ENCODE measurements at regions not wholly inside any gene's neighbourhood (a gene's known extent, or its start where the extent isn't known, plus 50 kb on each side); places are given as distances from the start of the nearest gene placed in this dataset.
A peak's percentile ranks its signal among the peaks of the same experiment; 100 is the strongest.
"Not testable (repeated sequence)": the region's sequence is repeated elsewhere in the genome, so short reads cannot be mapped to it uniquely, and the experiment has no call there.

DNA sequence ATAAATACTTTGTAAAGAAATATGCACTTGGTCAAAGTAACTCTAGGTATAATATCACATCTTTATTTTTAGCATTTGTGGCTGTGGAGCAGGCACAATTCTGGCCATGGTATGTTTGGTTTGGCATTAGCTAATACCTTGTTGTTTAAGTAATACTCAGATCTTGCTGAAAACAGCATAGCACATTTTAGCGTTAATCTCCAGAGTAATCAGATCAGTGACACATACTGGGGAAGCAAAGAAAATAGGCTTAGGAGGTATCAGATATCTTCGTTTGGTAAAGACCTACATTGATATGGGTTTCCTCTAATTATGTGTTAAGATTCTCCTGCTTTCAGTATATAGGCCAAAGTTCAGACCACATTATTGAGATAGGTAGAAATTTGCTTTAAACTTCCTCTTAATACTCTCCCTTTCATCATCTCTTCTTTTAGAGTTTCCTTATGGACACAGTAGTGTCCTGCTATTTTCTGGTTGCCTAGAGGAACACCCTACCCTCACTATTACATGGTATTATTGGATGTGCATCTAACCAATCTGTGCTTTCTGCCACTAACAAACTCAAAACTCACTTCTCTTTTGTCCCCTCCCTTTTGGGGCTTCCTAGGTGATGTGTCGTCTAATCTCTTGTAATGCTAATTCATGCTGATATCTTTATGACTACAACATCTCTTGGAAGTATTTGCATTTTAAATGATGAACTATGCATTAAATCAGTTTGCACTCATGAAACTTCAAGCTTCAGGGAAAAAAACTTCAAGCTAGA is 437.3 kb upstream of the ADAMTSL1 start:
- ATAC-seq = no peak

DNA sequence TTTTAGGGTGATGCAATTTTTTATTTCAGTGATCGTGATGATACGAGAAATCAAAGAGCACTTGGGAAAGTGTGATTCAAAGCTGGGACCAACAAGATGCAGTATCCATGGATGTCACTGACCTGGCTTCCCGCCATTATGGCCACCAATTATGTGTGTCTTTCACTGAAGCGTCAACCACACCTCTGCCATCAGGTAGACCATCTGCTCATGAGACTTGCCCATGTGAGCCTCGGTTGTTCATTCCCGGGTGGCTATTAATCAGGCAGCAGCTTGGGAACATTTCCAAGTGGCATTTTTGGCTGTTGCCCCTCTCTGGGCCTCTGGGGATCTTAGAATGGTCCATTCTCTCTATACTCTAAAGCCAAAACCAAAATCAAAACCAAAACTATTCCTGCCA is 436.0 kb upstream of the ADAMTSL1 start:
- no peak for ATAC-seq

DNA sequence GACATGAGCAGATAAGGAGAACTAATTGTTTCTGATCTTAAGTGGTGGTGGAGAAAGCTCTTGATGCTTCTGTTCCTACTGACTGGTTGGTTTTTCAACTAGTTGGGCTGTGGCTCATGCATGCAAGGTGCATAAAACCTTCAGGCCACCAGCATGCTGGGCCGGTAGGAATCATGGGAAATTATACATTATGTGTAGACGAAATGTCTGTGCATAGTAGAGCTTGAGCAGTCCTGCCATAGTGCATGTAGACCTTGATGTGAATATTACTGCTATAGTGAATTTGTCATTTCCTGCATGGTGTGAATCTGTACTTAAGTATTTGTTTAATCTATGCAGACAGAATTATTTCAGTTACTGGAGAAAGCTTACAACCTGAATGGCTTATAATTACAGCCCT is 433.6 kb upstream of the ADAMTSL1 start:
- ATAC-seq = no peak

DNA sequence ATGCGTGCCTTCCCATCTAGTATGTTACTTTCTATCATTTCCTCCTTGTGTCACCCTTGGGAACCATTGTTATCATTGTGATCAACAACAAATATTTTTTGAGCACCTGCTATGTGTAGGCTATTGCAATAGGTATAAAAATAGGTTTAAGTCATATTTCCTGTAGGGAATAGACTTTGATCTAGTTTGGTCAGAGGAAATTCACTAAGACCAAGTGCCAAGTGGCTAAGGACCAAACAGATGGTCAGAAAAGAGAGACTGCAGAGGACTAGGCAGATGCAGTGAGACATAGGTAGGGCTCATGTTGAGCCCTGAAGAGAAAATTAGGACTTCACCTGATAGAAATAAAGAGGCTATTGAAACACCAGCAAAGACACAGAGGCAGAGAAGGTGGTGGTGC is 430.0 kb upstream of the ADAMTSL1 start:
- ATAC-seq = no peak

DNA sequence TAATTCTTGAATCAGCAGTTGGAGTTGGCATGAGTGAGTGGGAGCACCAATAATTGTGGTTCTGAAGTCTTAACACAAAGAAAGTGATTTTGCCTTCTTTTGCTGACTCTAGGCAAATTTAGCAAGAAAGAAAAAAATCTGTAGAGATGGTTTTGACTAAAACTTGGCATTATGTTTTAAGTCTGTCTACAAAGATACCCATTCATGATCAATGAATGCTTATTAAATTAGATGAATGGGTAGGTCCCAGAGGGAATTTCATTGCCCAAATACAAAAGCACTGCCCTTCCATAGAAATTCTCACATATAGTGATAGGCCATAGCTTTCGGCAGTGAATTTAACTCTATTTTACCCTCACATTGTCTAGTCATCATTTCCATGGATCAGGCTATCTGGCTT is 428.6 kb upstream of the ADAMTSL1 start:
- no peak for ATAC-seq

DNA sequence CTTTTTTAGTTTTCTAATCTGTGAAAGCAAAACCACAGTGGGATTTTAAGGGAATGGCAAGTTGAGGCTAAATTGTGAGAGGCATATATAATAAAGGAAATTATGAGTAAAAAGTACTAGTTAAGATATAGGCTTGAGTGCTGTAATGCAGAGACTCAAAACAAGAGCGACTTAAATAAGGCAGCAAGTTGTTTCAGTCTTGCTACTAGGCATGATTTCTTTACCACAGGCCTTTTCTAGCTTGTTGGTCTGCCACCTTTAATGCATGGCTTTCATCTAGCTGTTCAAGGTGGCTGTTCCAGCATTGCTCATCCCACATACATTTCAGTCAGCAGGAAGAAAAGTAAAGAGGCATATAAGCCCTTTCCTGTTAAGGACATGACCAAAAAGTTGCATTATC is 427.9 kb upstream of the ADAMTSL1 start:
- ATAC-seq = no peak

DNA sequence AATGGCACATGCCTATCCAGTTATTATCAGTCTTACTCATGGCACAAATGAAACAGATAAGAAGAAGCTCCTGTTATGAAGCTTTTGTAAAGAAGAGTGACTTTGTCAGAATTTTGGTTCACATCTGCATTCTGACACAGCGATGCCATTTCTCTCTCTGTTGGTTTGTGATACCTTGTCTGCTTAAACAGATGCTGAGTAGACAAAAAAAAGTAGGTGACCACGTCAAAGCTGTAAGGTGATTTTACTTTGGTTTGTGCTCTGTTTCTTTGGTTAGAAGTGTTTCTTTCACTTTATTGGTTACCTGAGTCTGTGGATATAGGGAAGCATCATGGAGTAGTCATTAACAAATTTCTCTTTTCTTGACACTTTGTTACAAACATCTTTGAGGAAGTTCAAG is 422.3 kb upstream of the ADAMTSL1 start:
- ATAC-seq = no peak

DNA sequence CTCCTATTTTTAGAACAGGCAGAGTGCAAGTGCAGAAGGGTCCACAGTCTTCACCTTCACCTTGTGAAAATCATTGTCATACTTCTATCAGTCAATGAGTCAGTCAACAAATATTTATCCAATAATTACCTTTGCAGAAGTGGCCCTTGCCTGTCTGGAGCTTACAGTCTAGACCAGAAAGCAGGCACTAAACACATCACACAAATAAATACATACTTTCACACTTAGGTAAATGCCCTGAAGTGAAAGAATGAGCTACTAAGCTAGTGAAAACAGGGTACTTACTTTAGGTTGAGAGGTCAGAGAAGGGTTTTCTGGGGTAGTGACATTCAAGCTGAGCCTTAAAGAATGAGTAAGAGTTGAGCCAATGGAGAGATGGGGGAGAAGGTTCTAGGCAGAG is 421.9 kb upstream of the ADAMTSL1 start:
- no peak for ATAC-seq

DNA sequence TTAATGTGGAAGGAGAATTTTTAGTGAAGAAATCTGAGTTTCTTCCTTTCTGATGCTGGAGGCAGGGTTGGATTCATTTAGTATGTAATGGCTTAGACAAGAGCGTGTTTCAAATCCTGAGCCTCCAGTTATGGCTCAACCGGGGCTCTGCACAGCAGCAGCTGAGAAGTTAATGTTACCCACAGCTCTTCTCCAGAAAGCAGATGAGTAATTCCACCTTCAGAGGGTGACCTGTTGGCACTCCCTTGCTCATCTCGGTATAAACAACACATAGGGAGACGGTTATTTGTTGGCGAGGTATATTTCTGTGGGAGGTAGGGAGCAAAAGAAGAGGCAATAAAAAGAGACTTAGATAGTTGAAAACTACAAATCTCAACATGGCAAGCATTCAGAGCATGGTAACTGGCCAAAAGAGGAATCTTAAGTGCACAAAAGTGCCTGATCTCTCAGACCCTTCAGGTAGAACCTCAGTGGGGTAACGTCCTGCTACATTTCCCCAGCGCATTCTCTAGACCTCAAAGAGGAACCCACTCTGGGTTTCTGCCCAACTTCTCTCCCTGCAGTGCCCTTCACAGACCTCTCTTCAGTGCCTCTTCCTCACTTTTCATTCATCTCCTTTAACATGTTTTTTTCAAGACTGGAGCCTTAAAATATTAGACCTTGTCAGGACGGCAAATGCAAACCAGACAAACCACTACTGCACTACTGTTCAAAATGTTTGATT is 417.5 kb upstream of the ADAMTSL1 start:
- ATAC-seq = no peak

DNA sequence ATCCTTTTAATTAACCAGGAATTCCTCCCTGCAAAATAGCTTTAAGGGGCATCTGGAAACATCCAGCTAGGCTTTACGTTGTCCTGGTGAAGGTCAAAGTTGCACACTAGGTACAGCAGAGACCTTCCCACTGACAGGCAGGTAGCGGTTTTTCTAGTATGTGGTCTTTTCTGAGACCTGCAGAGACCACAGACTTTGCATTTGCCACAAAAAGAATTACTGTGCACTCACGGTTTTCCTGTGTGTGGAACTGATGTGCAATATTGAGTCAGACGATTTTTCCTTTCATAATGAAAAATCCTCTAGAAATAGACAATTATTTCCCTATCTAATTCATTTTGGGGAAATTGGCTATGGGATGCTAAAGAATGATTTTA is 417.0 kb upstream of the ADAMTSL1 start:
- no peak for ATAC-seq

DNA sequence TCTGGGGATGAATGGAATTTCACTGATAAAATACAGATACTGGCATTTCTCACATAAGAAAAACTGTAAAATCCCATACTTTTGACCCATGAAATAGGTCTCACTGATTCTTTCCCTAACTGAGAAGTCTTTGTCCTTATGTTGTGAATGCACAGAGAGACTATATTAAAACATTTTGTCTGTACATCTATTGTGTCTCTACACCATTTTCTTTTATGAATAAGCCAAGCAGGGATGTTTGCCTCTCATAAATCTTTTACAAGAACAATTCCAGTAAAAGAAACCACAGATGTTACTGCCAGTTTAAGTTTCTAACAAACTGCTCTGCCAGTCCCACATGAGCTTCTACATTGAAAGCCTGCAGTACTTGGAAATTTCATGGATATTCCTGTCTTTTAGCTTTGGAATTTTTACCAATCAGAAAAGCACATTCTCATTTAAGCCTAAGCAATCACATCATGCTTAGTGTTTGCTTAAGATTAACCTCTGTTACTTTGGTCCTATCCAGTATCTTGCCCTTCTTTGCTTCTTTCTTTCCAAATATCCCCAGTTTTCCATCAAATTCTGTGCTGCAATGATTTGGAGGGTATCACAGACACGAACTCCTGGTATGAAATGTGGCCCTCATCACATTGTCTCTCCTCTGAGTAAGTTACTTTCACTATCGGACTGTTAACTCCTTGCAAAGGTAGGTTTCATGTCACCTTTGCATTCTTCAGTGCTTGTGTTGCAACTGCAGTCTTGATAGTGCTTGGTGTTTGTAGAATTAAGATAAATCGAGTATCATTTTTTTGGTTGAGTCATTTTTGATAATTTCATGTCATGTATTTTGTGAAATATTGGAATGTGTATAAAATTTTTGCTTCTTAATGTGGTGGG is 415.1 kb upstream of the ADAMTSL1 start:
- ATAC-seq = no peak

DNA sequence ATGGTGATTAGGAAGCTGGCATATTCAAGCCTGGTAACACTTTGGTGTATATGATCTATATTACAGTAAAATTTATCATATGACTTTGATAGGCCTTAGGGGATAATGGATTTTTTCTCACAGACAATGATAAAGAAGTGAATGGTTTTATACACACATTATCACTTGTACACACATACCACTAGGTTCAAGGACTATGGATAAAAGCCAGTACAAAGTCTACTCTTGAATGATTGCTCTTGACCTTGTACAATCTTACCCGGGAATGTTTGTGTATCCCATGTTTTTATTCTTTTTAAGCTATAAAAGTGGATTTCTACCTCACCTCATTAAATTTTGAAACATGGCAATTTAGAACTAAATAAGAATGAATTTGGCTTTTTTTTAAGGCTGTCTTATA is 414.5 kb upstream of the ADAMTSL1 start:
- no peak for ATAC-seq

DNA sequence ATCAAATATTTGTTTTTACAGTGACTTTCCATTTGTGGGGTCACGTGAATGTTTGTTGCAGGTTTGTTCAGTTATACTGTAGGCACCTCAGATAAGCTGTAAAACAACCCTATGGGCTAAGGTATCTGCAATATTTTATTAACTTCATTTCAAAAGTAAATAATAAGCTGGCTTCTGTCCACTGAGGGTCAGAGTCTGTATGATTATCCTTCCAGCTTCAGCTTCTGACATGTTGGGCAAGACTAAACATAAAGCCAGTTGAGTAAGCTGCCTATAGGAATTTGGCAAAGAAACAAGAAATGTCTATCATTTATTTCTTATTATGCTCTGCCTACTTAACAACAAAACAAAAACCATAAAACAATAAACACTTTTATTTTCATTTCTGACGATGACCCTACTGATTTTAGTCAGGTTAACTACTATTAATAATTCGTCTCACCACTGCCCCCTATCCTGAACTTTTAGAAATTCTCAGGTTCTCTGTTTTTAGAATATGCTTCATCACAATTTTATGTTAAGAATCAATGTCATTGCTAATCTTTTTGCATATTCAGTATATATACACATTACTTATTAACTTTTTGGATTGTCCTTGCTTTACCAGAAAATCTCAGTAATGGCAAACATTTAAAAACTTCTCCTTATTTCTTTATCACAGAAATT is 413.6 kb upstream of the ADAMTSL1 start:
- ATAC-seq = peak; percentile 37

DNA sequence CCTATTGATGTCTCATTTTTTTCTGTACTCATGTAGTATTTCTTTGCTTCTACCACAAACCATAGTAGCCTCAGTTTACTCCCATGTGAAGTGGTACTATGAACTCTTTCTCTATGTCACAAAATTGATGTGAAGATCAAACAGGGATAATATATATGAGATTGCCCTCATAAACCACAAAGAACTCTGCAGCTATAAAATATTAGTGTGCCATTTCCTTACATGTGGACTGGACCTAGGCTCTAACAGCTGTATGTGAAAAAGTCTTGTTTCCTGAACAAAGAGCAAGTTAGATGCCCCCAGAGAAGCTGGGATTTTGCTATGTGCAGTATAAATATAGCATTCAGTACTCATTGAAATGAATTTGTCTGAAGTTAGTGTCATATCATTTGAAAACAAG is 412.6 kb upstream of the ADAMTSL1 start:
- ATAC-seq = no peak

DNA sequence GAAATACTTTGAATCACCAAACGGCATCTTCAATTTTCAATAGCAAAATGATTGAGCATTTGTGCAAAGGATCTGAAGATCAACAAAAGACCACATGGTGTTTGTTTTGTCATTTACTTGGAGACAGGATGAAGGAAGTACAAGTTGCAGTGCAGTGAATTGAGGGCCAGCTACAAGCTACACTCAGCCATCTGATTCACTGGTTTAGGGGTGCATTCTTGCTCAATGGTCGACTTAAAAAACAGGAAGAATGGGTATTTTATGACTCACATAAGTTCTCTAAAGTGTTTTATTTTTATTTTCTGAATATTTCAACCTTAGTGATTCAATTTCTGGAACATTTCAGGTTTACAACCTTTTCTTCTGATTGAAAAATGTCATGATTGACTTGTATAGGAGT is 412.1 kb upstream of the ADAMTSL1 start:
- no peak for ATAC-seq

DNA sequence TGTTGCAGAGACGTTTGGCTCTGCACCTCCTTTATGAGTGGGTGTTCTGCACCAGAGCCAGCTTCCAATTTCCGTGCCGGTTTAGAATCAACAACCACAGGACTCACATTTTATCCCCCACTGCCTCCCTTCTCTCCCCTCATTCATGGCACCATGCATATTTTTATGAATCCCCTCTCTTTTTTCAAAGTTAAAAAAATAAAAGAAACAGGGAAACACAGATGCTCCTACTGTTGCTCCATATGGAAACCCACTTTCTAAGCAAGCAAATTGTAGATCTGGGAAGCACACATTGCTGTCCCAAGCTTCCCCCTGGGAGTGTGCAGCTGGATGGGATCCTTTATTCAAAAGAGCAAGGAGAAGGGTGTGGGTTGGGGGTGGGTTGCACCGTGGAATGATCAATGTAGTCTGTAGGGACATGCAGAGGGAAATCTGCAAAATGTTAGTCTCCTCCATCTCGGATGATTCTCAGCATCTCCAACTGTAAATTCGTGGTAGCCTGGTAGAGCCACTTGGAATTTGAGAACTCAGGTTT is 410.0 kb upstream of the ADAMTSL1 start:
- no peak for ATAC-seq

DNA sequence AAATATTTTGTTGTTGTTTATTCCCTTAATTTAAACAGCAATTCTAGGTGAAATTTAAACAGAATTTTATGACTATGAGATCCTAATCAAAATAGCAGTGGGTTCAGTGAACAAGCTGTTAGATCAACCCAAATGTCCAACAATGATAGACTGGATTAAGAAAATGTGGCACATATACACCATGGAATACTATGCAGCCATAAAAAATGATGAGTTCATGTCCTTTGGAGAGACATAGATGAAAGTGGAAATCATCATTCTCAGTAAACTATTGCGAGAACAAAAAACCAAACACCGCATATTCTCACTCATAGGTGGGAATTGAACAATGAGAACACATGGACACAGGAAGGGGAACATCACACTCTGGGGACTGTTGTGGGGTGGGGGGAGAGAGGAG is 407.3 kb upstream of the ADAMTSL1 start:
- ATAC-seq = not testable (repeated sequence)

DNA sequence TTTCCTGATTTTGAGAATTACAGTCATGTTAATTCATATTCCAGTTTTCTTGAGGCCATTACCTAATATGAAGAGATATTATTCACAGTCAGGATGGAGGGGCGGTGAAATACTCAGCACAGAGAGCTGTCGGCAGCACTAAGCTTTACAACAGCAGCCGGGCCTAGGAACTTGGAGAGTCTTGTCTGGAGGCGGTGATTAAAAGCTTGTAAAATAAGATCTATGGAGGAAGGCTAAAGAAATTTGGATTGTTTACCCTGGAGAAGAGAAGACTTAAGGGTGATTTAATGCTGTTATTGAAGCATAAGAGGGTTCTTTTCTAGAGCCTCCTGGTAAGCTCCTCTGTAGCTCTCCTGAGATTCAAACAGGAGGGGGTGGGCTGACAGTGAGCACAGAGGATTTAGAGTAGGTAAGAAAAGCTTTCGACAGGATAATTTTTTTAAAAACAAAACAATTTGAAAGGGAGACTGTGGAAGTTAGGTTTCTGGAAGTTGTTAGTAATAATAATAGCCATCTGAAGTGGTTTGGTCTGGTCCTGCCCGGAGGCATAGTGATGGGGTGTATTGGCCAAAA is 406.3 kb upstream of the ADAMTSL1 start:
- ATAC-seq = no peak

DNA sequence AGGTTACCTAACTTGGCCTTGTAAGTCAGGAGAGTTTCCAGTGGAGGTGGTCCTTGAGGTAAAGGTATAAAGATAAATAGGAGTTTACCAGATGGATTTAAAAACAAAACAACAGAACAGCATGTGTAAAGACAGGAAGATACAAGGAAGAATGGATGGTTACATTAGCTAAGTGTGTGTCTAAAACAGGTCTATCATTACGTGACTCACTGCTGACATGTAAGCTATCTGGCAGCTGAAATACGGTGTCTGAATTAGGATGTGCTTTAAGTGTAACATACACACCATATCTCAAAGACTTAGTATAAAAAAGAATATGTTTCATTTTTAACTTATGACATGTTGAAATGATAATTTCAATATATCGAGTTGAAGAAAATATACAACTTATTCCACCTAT is 405.1 kb upstream of the ADAMTSL1 start:
- ATAC-seq = no peak

DNA sequence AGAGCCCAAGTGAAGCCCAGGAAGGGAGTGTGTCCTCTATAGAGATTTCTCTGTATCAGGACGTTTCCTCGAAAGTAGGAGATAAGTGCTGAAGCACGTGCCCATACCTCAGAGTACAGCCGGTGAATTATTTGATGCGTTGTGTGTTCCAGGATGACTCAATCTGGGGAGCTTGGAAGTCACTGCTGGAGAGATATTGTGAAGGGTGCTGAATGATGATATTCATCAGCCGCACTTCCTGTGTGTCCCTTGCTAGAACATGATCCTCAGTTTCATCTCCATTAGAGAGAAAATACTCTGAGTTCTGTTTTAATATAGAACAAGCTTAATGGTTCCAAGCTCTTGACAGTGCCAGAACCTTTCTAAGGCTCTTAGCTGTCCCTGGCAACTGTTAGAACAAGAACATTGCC is 402.3 kb upstream of the ADAMTSL1 start:
- no peak for ATAC-seq

DNA sequence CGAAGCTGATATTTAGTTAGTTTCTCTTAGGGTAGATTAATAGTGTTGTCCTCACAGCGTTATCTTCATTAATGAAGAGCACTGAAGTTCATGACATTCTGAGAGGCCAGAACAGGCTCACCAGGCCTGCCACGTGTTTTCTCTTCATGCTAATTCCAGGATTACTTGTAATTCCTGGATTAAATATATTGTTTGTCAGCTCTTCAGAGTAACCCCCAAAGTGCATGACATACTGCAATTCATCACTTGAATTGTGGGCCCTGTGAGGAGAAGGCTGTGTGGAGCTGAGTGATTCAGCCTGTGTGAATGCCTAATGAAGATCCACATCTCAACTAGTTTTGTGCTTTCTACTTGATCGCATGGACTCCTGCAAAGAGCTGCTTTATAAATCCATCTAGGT is 401.0 kb upstream of the ADAMTSL1 start:
- ATAC-seq = no peak

DNA sequence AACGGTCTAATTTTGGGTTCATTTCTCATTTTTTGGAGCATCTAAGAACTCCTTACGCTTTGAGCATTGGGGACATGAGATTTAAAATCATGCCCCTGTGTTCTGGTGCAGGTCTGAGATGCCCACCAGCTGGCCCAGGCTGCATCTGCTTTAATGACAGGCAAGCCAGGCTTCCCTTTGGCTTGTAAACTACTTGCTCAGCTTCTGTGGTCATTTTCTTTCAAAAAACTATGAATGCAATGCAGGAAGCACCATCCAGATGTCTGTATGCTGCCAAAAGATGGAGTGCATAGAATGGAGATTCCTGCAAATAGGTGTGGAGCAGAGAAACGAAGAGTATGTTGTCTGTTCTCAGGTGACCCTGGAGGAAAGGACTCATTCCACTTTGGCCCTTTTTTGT is 399.9 kb upstream of the ADAMTSL1 start:
- no peak for ATAC-seq
